BE2C (cell line): ENCODE measurements at regions not wholly inside any gene's neighbourhood (a gene's known extent, or its start where the extent isn't known, plus 50 kb on each side); places are given as distances from the start of the nearest gene placed in this dataset.

ENCODE experiments used
- DNase-seq: peaks from one replicate; pipeline ENCODE4 v3.0.0-alpha.2; 2020
- H3K27me3 ChIP-seq: fragments of 250-450 bp; sonication (Bioruptor Pico); 2 replicates; pipeline ENCODE4 v1.5.1; 2020; ENCODE audit warnings: mild to moderate bottlenecking
- H3K36me3 ChIP-seq: fragments of 250-450 bp; sonication (Bioruptor Pico); 2 replicates; pipeline ENCODE4 v1.5.1; 2020; ENCODE audit warnings: mild to moderate bottlenecking
- H3K4me1 ChIP-seq: fragments of 250-450 bp; sonication (Bioruptor Pico); 2 replicates; pipeline ENCODE4 v1.5.1; 2020
- H3K4me3 ChIP-seq: 2 replicates; pipeline ENCODE4 v1.5.1; 2011; ENCODE audit warnings: low read depth, low read length
- H3K9me3 ChIP-seq: fragments of 250-450 bp; sonication (Bioruptor Pico); 2 replicates; pipeline ENCODE4 v1.5.1; 2020
- TF ChIP-seq, protein P1 (sequence below): IDR thresholded peaks from 2 replicates; pipeline ENCODE4 v1.5.1; 2012; ENCODE audit warnings: mild to moderate bottlenecking, low read depth, low read length

DNA sequence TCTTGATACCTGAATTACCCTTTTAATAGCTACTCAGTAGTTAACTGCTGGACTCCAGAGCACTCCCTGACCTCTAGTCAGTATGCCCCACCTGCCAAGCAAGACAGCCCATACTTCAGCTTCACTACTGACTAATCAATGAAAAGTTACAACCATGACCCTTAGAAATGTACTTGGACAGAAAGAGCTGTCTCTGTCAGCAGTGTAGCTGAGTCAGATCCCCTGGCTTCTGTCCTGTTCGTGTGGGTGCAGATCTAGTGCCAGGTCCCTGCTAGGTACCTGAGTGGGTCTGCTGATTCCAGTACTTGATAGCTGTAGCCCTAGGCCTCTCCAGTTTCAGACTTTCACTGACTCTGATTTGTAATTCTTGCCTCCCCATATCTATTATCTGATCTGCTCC, 265.8 kb upstream of the POU2AF2 start:
- no peaks in the 10 kb centered on the region for H3K36me3 ChIP-seq
- no peak for DNase-seq

DNA sequence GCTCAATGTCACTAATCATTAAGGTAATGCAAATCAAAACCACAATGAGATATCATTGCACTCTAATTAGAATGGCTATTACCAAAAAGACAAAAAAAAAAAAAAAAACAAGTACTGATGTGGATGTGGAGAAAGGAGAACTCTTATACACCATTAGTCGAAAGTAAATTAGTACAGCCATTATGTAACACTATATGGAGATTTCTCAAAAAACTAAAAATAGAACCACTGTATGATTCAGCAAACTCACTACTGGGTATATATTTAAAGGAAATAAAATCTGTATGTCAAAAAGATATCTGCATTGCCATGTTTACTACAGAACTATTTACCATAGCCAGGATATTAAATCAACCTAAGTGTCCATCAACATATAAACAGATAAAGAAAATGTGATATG, 265.4 kb upstream of the ARHGAP20 start:
- no peaks in the 10 kb centered on the region for H3K36me3 ChIP-seq
- H3K4me3 ChIP-seq = no peak overlapping the region
- no peaks in the 10 kb centered on the region for H3K4me1 ChIP-seq
- TF ChIP-seq, protein P1, sequence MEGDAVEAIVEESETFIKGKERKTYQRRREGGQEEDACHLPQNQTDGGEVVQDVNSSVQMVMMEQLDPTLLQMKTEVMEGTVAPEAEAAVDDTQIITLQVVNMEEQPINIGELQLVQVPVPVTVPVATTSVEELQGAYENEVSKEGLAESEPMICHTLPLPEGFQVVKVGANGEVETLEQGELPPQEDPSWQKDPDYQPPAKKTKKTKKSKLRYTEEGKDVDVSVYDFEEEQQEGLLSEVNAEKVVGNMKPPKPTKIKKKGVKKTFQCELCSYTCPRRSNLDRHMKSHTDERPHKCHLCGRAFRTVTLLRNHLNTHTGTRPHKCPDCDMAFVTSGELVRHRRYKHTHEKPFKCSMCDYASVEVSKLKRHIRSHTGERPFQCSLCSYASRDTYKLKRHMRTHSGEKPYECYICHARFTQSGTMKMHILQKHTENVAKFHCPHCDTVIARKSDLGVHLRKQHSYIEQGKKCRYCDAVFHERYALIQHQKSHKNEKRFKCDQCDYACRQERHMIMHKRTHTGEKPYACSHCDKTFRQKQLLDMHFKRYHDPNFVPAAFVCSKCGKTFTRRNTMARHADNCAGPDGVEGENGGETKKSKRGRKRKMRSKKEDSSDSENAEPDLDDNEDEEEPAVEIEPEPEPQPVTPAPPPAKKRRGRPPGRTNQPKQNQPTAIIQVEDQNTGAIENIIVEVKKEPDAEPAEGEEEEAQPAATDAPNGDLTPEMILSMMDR = no peak
- H3K27me3 ChIP-seq = no peaks in the 10 kb centered on the region
- no peak for DNase-seq
- H3K9me3 ChIP-seq = no peaks in the 10 kb centered on the region

More for the DNA sequence above, 265.8 kb upstream of the POU2AF2 start:
- TF ChIP-seq, protein P1 = no peak
- no peaks in the 10 kb centered on the region for H3K4me1 ChIP-seq
- no peak overlapping the region for H3K4me3 ChIP-seq
- H3K9me3 ChIP-seq = no peaks in the 10 kb centered on the region
- H3K27me3 ChIP-seq = no peaks in the 10 kb centered on the region

- Histone ChIP-seq H3K36me3 (no peaks in the 10 kb centered on the region), H3K4me3 (no peak overlapping the region), H3K9me3 (no peaks in the 10 kb centered on the region), H3K4me1 (no peaks in the 10 kb centered on the region), H3K27me3 (no peaks in the 10 kb centered on the region)
- no peak for DNase-seq
- TF ChIP-seq, protein P1 = no peak
Observed at GRCh38 chr11:110974731-110975130, 262.5 kb upstream of the ARHGAP20 start.

DNA sequence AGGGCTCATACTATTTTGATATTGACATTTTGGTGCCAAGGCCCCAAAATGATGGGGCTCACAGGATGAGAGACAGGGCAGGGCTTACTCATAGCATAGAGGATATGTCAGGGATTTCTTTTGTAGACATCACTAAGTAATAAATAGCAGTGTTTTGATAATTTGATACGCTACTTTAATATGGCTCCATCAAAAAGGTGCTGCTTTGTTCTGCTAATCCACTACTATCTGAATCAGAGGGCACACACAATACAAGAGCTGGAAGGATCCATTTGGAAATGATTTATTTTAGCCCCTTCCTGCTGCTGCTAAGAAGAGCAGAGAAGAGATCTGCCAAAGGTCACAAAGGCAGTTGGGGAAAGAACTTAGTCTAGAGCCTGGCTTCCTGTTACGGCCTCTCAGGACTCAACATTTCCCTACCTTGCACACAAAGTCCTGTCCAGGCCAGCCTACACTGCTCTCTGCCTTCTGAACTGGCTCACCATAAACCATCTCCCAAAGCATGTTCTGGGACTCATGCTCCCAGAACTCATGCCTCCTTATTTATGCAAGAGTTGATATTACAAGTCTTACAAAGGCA, 261.3 kb upstream of the ARHGAP20 start:
- H3K4me3 ChIP-seq = no peak overlapping the region
- H3K36me3 ChIP-seq = no peaks in the 10 kb centered on the region
- no peak for DNase-seq
- H3K4me1 ChIP-seq = no peaks in the 10 kb centered on the region
- H3K9me3 ChIP-seq = no peaks in the 10 kb centered on the region
- H3K27me3 ChIP-seq = no peaks in the 10 kb centered on the region
- TF ChIP-seq, protein P1 = no peak

- H3K4me3 ChIP-seq = no peak overlapping the region
- H3K4me1 ChIP-seq = no peaks in the 10 kb centered on the region
- no peaks in the 10 kb centered on the region for H3K36me3 ChIP-seq
- no peaks in the 10 kb centered on the region for H3K9me3 ChIP-seq
- H3K27me3 ChIP-seq = no peaks in the 10 kb centered on the region
- DNase-seq = no peak
- TF ChIP-seq, protein P1 = no peak
Observed at GRCh38 chr11:110972640-110973039, 260.4 kb upstream of the ARHGAP20 start.

GRCh38 chr11:110972106-110972505, 259.9 kb upstream of the ARHGAP20 start:
- Histone ChIP-seq H3K4me3 (no peak overlapping the region), H3K9me3 (no peaks in the 10 kb centered on the region), H3K27me3 (no peaks in the 10 kb centered on the region), H3K36me3 (no peaks in the 10 kb centered on the region), H3K4me1 (no peaks in the 10 kb centered on the region)
- no peak for DNase-seq
- TF ChIP-seq, protein P1 = no peak
